HG03095 (cell line): ENCODE measurements at regions not wholly inside any gene's neighbourhood (a gene's known extent, or its start where the extent isn't known, plus 50 kb on each side); places are given as distances from the start of the nearest gene placed in this dataset.
"Not testable (repeated sequence)": the region's sequence is repeated elsewhere in the genome, so short reads cannot be mapped to it uniquely, and the experiment has no call there.

ENCODE experiments used
- ATAC-seq: cut with Tn5 transposase; IDR thresholded peaks from one replicate; pipeline ENCODE4 v1.9.1; 2021; ENCODE audit warnings: moderate library complexity; ENCODE audit not compliant: unreplicated experiment

GRCh38 chr6:37580176-37580955 is 80.7 kb upstream of the CCDC167 start:
- no peak for ATAC-seq

- ATAC-seq: no peak
These were observed 79.9 kb upstream of the CCDC167 start for GRCh38 chr6:37579444-37580067.

- ATAC-seq: no peak
These were observed 78.4 kb upstream of the CCDC167 start for GRCh38 chr6:37578104-37578503.

DNA sequence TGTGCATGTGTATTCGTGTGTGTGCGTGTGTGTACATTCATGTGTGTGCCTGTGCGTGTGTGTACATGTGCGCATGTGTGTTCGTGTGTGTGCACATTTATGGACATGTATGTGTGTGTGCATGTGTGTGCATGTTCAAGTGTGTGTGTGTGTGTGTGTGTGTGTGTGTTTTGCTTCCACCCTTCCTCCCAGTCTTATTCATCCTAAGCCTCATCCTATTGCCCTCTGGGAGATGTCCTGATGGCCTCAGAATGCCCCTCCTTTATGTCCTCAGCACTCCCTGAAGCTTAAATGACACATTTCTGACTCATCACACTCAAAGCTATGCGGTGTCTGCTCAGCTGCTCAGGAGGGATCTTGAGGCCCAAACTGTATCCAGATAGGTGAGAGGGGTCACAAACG is 76.6 kb upstream of the CCDC167 start:
- ATAC-seq: no peak

- no peak for ATAC-seq
These were observed 75.5 kb upstream of the CCDC167 start for GRCh38 chr6:37575221-37575620.

GRCh38 chr6:37572334-37572733 is 72.6 kb upstream of the CCDC167 start:
- no peak for ATAC-seq

GRCh38 chr6:37570482-37571133 is 70.9 kb upstream of the CCDC167 start:
- ATAC-seq: no peak

DNA sequence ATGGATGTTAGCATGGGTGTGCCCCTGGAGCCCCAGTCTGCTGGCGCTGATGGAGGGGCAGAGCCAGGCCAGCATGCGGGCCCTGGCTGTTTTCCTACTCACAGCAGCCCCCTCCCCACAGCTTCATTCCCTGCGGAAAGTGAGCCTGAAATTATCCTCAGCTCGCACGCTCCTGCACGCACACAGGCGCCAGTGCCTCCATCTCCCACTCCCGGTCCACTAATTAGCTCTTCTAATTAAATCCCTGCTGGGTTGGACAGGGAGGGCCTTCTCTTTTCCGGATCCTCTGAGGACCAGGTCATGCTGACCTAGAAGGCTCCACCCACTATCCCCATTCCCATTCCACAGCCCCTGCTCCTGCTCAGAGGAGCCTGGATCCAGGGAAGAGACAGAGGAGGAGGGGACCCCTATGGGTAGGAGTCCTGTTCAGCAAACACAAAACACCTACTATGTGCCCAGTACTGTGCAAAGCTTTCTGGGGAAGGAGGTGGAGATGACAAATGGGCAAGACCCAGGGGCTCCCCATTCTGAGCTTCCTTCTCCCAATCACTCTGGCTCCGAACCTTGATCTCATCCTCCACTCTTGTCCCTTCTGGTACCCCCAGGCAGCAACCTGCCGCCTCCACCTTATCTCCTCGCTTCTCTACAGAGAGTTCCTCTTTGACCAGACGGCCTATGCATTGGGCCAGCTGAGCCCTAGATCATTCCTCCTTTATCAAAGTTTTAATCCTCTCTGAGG is 70.2 kb upstream of the CCDC167 start:
- no peak for ATAC-seq

DNA sequence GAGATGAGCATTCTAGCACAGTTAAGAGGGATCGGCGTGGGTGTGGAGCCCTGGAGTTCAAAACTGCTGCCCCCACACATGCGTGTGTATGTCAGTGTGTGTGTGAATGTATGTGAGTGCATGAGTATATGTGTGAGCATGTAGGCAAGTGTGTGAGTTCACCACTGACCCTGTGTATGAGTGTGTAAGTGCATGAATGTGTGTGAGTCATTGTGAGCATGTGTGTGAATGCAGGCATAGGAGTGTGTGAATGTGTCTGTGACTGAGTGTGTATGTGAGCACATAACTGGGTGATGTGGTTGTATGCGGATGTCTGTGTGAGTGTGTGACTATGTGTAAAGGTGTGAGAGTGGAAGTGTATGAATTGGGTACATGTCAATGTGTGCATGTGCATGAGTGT is 69.6 kb upstream of the CCDC167 start:
- ATAC-seq: no peak

DNA sequence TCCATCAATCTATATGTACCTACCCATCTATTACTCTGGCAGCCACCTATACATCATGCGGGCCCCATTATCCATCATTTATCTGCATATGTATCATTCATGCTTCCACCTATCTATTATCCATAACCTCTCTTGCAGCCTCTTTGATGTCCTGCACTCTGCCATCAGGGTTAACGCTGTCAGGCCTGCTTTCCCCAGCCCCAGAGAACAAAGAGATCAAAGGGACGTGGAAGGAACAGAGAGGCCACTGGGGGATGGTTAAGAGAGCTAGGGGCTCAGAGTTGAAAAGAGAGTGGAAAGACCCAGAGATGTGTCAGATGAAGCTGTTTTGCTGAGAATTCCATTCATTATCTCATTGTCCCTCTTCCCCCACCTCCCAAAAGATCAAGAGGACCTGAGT is 67.3 kb upstream of the CCDC167 start:
- ATAC-seq: no peak

- peak; percentile 30 for ATAC-seq
These were observed 66.6 kb upstream of the CCDC167 start for GRCh38 chr6:37566111-37566949.

DNA sequence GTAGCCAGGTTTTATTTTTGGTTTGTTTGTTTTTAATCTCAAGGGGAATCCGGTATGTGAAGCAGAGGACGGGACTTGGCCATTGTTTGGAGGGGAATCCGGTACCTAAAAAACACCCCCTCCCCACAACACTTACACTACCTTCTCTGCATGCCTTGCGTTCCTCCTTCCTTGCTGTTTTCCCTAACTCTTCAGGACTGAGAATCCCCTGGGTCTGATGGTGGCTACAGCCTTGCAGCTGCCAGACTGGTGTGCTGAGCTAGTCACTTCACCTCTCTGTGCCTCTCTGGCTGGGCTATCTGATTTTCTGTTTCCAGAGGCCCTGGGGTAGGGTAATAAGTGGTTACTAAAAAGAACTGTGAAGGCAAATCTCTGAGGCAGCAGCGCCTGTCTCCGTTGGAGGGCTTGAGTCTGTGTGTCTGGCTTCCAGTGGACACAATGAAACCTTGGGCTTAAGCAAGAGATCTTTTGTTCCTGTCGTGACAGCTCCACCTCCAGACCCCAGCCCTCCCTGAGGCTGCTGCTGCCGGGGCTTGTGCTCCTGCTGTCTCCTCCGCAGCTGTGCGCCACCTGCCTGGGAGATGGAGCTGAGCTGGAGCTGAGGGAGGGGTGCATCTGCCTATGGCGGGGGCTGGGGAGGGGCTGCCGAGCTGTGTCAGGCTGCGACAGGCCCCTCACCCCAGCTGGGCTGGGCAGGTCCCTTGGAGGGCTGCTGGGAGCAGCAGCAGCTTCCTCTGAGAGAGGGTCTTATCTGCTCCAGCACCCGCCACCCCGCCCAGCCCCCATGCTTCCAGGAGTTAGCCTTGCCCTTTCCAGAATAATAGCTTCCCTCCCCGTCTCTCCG is 65.8 kb upstream of the CCDC167 start:
- ATAC-seq: no peak

GRCh38 chr6:37562926-37563288 is 63.2 kb upstream of the CCDC167 start:
- not testable (repeated sequence) for ATAC-seq

DNA sequence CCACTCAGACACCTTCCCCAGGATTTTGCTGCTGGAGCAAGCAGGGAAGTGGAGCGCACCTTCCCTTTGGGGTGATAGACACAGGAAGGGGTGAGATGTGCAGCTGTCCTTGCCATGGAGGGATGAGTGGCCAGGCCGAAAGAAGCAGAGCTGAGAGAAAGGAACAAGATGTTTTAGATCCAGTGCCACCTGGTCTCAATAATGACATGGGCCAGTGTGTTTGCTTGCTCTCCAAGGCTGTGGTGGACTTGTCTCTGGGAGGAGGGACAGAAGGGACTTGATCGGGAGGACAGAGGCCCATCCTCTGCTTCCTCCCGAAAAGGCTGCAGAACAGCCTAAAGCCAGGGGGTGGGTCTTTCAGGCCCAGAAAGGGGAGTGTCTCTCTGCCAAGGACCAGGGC is 61.7 kb upstream of the CCDC167 start:
- no peak for ATAC-seq

- no peak for ATAC-seq
These were observed 61.0 kb upstream of the CCDC167 start for GRCh38 chr6:37560737-37561103.

GRCh38 chr6:37559501-37559900 is 59.8 kb upstream of the CCDC167 start:
- ATAC-seq: no peak

DNA sequence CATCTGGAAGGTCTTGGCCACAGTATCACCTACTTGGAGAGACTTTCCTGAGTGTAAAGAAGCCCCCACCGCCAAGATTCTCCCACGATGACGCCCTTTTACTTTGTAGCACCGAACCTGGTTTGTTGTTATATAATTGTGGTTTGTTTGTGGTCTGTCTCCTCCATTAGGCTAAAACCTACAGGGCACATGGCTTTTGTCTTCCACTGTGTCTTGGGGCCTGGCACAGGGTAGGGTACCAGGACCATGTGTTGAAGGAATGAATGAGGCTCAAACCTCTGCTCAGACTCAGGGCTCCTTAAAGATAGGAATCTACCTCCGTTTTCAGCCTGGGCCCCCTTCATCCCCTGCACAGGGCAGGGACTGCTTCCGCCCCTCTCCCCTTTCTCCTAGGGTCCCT is 59.4 kb upstream of the CCDC167 start:
- ATAC-seq: no peak

DNA sequence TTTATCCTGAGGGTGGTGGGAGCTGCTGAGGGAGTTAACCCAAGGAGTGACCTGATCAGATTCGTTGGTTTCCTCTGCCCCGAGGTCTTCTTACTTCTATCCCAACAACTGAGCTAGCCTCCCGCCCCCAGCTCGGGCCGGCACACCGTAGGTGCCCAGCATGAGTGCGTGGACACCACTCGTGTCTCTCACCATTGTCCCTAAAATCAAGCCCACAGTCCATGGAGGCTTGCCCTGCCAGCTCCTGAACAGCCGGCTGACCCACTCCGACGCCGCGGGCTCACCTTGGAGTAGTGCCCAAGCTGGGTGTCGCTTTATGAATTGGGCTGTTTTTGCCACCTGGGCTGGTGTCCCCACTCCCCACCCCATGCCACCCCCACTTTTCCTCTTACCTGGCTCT is 59.0 kb upstream of the CCDC167 start:
- no peak for ATAC-seq

GRCh38 chr6:37558168-37558567 is 58.5 kb upstream of the CCDC167 start:
- ATAC-seq: no peak

- no peak for ATAC-seq
These were observed 58.0 kb upstream of the CCDC167 start for GRCh38 chr6:37557645-37558114.
